Breast epithelium (tissue), 4 donors: ENCODE measurements at regions not wholly inside any gene's neighbourhood (a gene's known extent, or its start where the extent isn't known, plus 50 kb on each side); places are given as distances from the start of the nearest gene placed in this dataset.
A peak's percentile ranks its signal among the peaks of the same experiment; 100 is the strongest.

Experiments
- DNase-seq, 2 donors: peaks; one replicate each; pipeline ENCODE4 v3.0.0-alpha.2; 2019; ENCODE audit warnings: low spot score in 2 of 2
- H3K27ac ChIP-seq, 2 donors: fragments of 200-600 bp; sonication (generic) in 1 of 2; one replicate each; pipeline ENCODE4 v1.5.1; 2016 to 2019; ENCODE audit warnings: mild to moderate bottlenecking in 1 of 2
- H3K27me3 ChIP-seq, 2 donors: fragments of 200-600 bp; sonication (generic) in 1 of 2; one replicate each; pipeline versions ENCODE4 v1.5.1 to v1.6.0; 2017 to 2019; ENCODE audit warnings: control low read depth in 1 of 2, mild to moderate bottlenecking in 1 of 2
- H3K36me3 ChIP-seq: fragments of 200-600 bp; one replicate; pipeline ENCODE4 v1.5.1; 2019
- H3K4me1 ChIP-seq, 2 donors: fragments of 200-600 bp; sonication (generic); one replicate each; pipeline ENCODE4 v1.5.1; 2016 to 2019; ENCODE audit warnings: control low read depth in 1 of 2
- H3K4me3 ChIP-seq, 3 donors: fragments of 200-600 bp; sonication (generic); 1 replicate in 2 of 3; 2 replicates in 1 of 3; pipeline ENCODE4 v1.5.1; 2016 to 2019; ENCODE audit warnings: mild to moderate bottlenecking in 3 of 3, moderate library complexity in 2 of 3
- H3K9me3 ChIP-seq, 2 donors: fragments of 200-600 bp; sonication (generic) in 1 of 2; one replicate each; pipeline ENCODE4 v1.5.1; 2016 to 2019; ENCODE audit warnings: control low read depth in 1 of 2
- POLR2A ChIP-seq: fragments of 450-650 bp; IDR thresholded peaks from one replicate; pipeline ENCODE4 v1.6.1; 2016; ENCODE audit warnings: antibody characterized with exemption, mild to moderate bottlenecking, moderate library complexity
- POLR2AphosphoS5 ChIP-seq, 3 donors: sonication (generic); formaldehyde crosslinking; IDR thresholded peaks; one replicate each; pipeline ENCODE4 v1.6.1; 2017; ENCODE audit warnings: antibody characterized with exemption in 3 of 3
- intact Hi-C: fragments of 100-400 bp; cut with DNase I; formaldehyde crosslinking; loops from one replicate; pipeline ENCODE4 v1.15.1; 2023; ENCODE audit warnings: low total_unique reads
- TF ChIP-seq, protein P1 (sequence below), 3 donors: fragments of 450-650 bp; IDR thresholded peaks; one replicate each; pipeline ENCODE4 v1.5.1; 2016 to 2017; ENCODE audit warnings: antibody characterized with exemption in 3 of 3, mild to moderate bottlenecking in 3 of 3, moderate library complexity in 3 of 3

DNA sequence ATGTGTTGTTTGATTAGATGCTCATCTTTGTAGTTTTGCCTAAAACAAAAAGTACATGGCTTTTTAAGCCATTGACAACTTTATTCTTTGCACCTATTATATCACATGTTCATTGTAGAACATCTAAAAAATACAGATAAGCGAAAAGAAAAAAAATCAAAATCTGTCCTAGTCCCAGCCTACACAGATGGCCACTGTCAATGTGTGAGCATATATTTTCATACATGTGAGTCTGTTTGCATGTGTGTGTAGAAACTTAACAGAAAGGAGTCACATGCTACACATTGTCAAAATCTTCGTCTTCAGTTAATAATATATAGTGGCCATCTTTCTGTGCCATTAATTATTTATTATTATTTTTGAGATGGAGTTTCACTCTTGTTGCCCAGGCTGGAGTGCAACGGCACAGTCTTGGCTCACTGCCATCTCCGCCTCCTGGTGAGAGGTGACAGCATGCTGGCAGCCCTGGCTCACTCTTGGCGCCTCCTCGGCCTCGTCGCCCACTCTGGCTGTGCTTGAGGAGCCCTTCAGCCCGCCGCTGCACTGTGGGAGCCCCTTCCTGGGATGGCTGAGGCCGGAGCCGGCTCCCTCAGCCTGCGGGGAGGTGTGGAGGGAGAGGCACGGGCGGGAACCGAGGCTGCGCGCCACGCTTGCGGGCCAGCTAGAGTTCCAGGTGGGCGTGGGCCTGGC lies 68.5 kb upstream of the AMZ2 start:
- no peak for DNase-seq
- TF ChIP-seq POLR2AphosphoS5 (IDR thresholded peaks at IDR 0.05) = no peak
- no peak for TF ChIP-seq POLR2A
- TF ChIP-seq, protein P1, sequence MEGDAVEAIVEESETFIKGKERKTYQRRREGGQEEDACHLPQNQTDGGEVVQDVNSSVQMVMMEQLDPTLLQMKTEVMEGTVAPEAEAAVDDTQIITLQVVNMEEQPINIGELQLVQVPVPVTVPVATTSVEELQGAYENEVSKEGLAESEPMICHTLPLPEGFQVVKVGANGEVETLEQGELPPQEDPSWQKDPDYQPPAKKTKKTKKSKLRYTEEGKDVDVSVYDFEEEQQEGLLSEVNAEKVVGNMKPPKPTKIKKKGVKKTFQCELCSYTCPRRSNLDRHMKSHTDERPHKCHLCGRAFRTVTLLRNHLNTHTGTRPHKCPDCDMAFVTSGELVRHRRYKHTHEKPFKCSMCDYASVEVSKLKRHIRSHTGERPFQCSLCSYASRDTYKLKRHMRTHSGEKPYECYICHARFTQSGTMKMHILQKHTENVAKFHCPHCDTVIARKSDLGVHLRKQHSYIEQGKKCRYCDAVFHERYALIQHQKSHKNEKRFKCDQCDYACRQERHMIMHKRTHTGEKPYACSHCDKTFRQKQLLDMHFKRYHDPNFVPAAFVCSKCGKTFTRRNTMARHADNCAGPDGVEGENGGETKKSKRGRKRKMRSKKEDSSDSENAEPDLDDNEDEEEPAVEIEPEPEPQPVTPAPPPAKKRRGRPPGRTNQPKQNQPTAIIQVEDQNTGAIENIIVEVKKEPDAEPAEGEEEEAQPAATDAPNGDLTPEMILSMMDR (IDR thresholded peaks at IDR 0.05) = no peak
- no peaks in the 10 kb centered on the region for H3K9me3 ChIP-seq
- H3K27me3 ChIP-seq = no peaks in the 10 kb centered on the region
- H3K4me1 ChIP-seq = no peaks in the 10 kb centered on the region
- no peak overlapping the region for H3K4me3 ChIP-seq
- H3K36me3 ChIP-seq = no peaks in the 10 kb centered on the region
- intact Hi-C loops = no loop called here
- H3K27ac ChIP-seq = no peak overlapping the region

DNA sequence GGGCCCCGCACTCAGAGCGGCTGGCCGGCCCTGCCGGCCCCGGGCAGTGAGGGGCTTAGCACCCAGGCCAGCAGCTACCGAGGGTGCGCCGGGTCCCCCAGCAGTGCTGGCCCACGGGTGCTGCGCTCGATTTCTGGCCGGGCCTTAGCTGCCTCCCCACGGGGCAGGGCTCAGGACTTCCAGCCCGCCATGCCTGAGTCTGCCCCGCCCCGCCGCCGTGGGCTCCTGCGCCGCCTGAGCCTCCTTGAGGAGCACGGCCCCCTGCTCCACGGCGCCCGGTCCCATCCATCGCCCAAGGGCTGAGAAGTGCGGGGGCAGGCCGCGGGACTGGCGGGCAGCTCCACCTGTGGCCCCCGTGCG lies 67.9 kb upstream of the AMZ2 start:
- Histone ChIP-seq H3K36me3 (no peaks in the 10 kb centered on the region), H3K9me3 (no peaks in the 10 kb centered on the region), H3K27ac (no peak overlapping the region), H3K4me1 (no peaks in the 10 kb centered on the region), H3K27me3 (no peaks in the 10 kb centered on the region), H3K4me3 (no peak overlapping the region)
- DNase-seq = no peak
- TF ChIP-seq POLR2A = no peak
- TF ChIP-seq, protein P1 (IDR thresholded peaks at IDR 0.05) = no peak
- no peak for TF ChIP-seq POLR2AphosphoS5 (IDR thresholded peaks at IDR 0.05)
- intact Hi-C loops = no loop called here

DNA sequence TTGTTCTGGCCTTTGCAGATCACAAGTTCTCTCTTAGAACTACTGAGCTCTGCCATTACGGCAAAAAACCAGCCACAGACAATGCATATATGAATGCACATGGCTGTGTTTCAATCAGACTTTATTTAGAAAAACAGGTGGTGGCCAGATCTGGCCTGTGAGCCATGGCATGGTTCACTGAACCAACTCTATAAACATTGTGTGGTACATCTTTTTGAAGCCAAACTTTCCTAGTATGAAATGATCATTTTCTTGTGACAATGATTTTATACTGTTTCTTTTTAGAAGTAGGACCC lies 65.9 kb upstream of the AMZ2 start:
- intact Hi-C loops = no loop called here
- H3K27me3 ChIP-seq = no peaks in the 10 kb centered on the region
- H3K9me3 ChIP-seq = no peaks in the 10 kb centered on the region
- H3K4me1 ChIP-seq = no peaks in the 10 kb centered on the region
- TF ChIP-seq POLR2AphosphoS5 (IDR thresholded peaks at IDR 0.05) (no peak), POLR2A (no peak)
- TF ChIP-seq, protein P1 (IDR thresholded peaks at IDR 0.05) = no peak
- no peak for DNase-seq
- H3K36me3 ChIP-seq = no peaks in the 10 kb centered on the region
- H3K4me3 ChIP-seq = no peak overlapping the region
- no peak overlapping the region for H3K27ac ChIP-seq

DNA sequence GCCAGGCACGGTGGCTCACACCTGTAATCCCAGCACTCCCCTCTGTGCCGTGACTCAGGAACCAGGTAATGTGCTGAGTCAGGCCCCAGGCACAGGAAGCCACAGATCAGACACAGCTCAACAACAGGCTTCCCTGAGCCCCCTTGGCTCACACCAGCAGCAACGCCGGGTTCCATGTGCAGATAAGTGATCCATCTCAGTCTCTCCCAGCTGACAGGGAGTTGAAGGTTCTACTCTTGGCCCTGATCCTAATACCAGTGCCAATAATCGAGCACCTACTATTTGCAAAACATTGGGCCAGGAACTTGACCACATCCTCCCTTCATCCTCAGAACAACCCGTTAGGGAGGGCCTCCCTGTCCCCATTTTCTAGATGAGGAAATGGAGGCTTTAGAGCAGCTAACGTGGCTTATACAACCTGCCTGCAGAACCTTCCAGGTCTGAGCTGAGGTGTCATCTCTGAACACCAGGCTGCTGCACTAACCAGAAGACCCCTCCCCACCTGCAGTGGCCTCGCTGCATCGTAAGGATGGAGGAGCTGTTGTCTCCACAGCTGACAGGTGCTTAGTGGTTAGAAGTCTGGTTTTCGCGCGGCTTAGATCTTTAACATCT lies 64.8 kb upstream of the AMZ2 start:
- TF ChIP-seq, protein P1 (IDR thresholded peaks at IDR 0.05) = no peak
- TF ChIP-seq POLR2AphosphoS5 (IDR thresholded peaks at IDR 0.05) (no peak), POLR2A (no peak)
- Histone ChIP-seq H3K4me3 (no peak overlapping the region), H3K4me1 (no peaks in the 10 kb centered on the region), H3K27me3 (no peaks in the 10 kb centered on the region), H3K27ac (no peak overlapping the region), H3K9me3 (no peaks in the 10 kb centered on the region), H3K36me3 (no peaks in the 10 kb centered on the region)
- intact Hi-C loops = no loop called here
- peak in 1 of 2 donors; percentile 16 for DNase-seq

- Histone ChIP-seq H3K4me3 (no peak overlapping the region), H3K4me1 (no peaks in the 10 kb centered on the region), H3K27ac (no peak overlapping the region), H3K9me3 (no peaks in the 10 kb centered on the region), H3K27me3 (no peaks in the 10 kb centered on the region), H3K36me3 (no peaks in the 10 kb centered on the region)
- TF ChIP-seq, protein P1 (IDR thresholded peaks at IDR 0.05) = no peak
- TF ChIP-seq POLR2AphosphoS5 (IDR thresholded peaks at IDR 0.05) (no peak), POLR2A (no peak)
- intact Hi-C loops = no loop called here
- peak in 1 of 2 donors; percentile 16 for DNase-seq
Observed at GRCh38 chr17:68184141-68184571, 63.7 kb upstream of the AMZ2 start.
